Stimulated activated CD4-positive, alpha-beta T cell treated with anti-CD3 and anti-CD28 coated beads, TNF-alpha, amount 100 ng/mL, for 1 hour (primary cell): ENCODE measurements at regions not wholly inside any gene's neighbourhood (a gene's known extent, or its start where the extent isn't known, plus 50 kb on each side); places are given as distances from the start of the nearest gene placed in this dataset.

Source experiments
- DNase-seq, 3 donors: peaks; one replicate each; pipeline ENCODE4 v3.0.0-alpha.2; 2020; ENCODE audit warnings: low read depth in 3 of 3, low spot score in 1 of 3

GRCh38 chr12:98058213-98058612 is 457.2 kb upstream of the TMPO start:
- DNase-seq, result no peak

- no peak for DNase-seq
These were observed 456.6 kb upstream of the TMPO start for GRCh38 chr12:98058838-98059237.

- DNase-seq, result no peak
These were observed 455.6 kb upstream of the TMPO start for GRCh38 chr12:98059659-98060343.

GRCh38 chr12:98060411-98060810 is 455.0 kb upstream of the TMPO start:
- DNase-seq, result no peak

- DNase-seq, result no peak
These were observed 452.7 kb upstream of the TMPO start for GRCh38 chr12:98062464-98063245.

- DNase-seq, result no peak
These were observed 450.9 kb upstream of the TMPO start for GRCh38 chr12:98064501-98064900.

GRCh38 chr12:98067795-98068194 is 447.6 kb upstream of the TMPO start:
- no peak for DNase-seq

GRCh38 chr12:98073610-98074009 is 441.8 kb upstream of the TMPO start:
- no peak for DNase-seq

GRCh38 chr12:98074286-98074685 is 441.1 kb upstream of the TMPO start:
- no peak for DNase-seq

GRCh38 chr12:98084391-98084790 is 431.0 kb upstream of the TMPO start:
- DNase-seq, result no peak

GRCh38 chr12:98085046-98085755 is 430.2 kb upstream of the TMPO start:
- no peak for DNase-seq

- no peak for DNase-seq
These were observed 424.7 kb upstream of the TMPO start for GRCh38 chr12:98090731-98091130.

GRCh38 chr12:98096436-98096835 is 419.0 kb upstream of the TMPO start:
- no peak for DNase-seq

- DNase-seq, result no peak
These were observed 409.2 kb upstream of the TMPO start for GRCh38 chr12:98106031-98106683.

- DNase-seq, result no peak
These were observed 406.1 kb upstream of the TMPO start for GRCh38 chr12:98109266-98109665.

- no peak for DNase-seq
These were observed 404.9 kb upstream of the TMPO start for GRCh38 chr12:98110536-98110935.

- no peak for DNase-seq
These were observed 401.8 kb upstream of the TMPO start for GRCh38 chr12:98113548-98113947.

GRCh38 chr12:98121963-98122362 is 393.4 kb upstream of the TMPO start:
- DNase-seq, result no peak

- no peak for DNase-seq
These were observed 392.3 kb upstream of the TMPO start for GRCh38 chr12:98123021-98123461.

- no peak for DNase-seq
These were observed 388.6 kb upstream of the TMPO start for GRCh38 chr12:98126637-98127335.

GRCh38 chr12:98127336-98127679 is 388.1 kb upstream of the TMPO start:
- no peak for DNase-seq
